ENCODE measurements at regions not wholly inside any gene's neighbourhood (a gene's known extent, or its start where the extent isn't known, plus 50 kb on each side); places are given as distances from the start of the nearest gene placed in this dataset.

GRCh38 chr21:17428484-17428869, 84.4 kb upstream of the CXADR start:
- intact Hi-C loops (cut with micrococcal nuclease) = no loop called here

- intact Hi-C loops (cut with micrococcal nuclease) = no loop called here
Measured at GRCh38 chr21:17428980-17429379, 83.9 kb upstream of the CXADR start.

GRCh38 chr21:17429936-17430335, 82.9 kb upstream of the CXADR start:
- intact Hi-C loops (cut with micrococcal nuclease) = no loop called here

- intact Hi-C loops (cut with micrococcal nuclease) = no loop called here
Measured at GRCh38 chr21:17432732-17433057, 80.1 kb upstream of the CXADR start.

- intact Hi-C loops (cut with micrococcal nuclease) = no loop called here
Measured at GRCh38 chr21:17433730-17434129, 79.1 kb upstream of the CXADR start.

GRCh38 chr21:17435565-17436543, 77.0 kb upstream of the CXADR start:
- intact Hi-C loops (cut with micrococcal nuclease) = no loop called here

- intact Hi-C loops (cut with micrococcal nuclease) = no loop called here
Measured at GRCh38 chr21:17436626-17437111, 76.2 kb upstream of the CXADR start.

GRCh38 chr21:17438635-17439034, 74.2 kb upstream of the CXADR start:
- intact Hi-C loops (cut with micrococcal nuclease) = no loop called here

GRCh38 chr21:17440969-17441368, 71.9 kb upstream of the CXADR start:
- intact Hi-C loops (cut with micrococcal nuclease) = no loop called here

- intact Hi-C loops (cut with micrococcal nuclease) = no loop called here
Measured at GRCh38 chr21:17441370-17441769, 71.5 kb upstream of the CXADR start.

- intact Hi-C loops (cut with micrococcal nuclease) = no loop called here
Measured at GRCh38 chr21:17442165-17442564, 70.7 kb upstream of the CXADR start.

GRCh38 chr21:17444828-17445227, 68.0 kb upstream of the CXADR start:
- intact Hi-C loops (cut with micrococcal nuclease) = no loop called here

GRCh38 chr21:17446737-17447136, 66.1 kb upstream of the CXADR start:
- intact Hi-C loops (cut with micrococcal nuclease) = no loop called here

GRCh38 chr21:17449701-17450100, 63.1 kb upstream of the CXADR start:
- intact Hi-C loops (cut with micrococcal nuclease) = no loop called here

GRCh38 chr21:17451364-17451891, 61.4 kb upstream of the CXADR start:
- intact Hi-C loops (cut with micrococcal nuclease) = no loop called here

- intact Hi-C loops (cut with micrococcal nuclease) = no loop called here
Measured at GRCh38 chr21:17454315-17455027, 58.4 kb upstream of the CXADR start.

GRCh38 chr21:17455028-17455353, 57.9 kb upstream of the CXADR start:
- intact Hi-C loops (cut with micrococcal nuclease) = no loop called here

- intact Hi-C loops (cut with micrococcal nuclease) = no loop called here
Measured at GRCh38 chr21:17455451-17455850, 57.4 kb upstream of the CXADR start.

GRCh38 chr21:17458279-17458678, 54.6 kb upstream of the CXADR start:
- intact Hi-C loops (cut with micrococcal nuclease) = no loop called here

GRCh38 chr21:17460094-17460493, 52.7 kb upstream of the CXADR start:
- intact Hi-C loops (cut with micrococcal nuclease) = no loop called here

GRCh38 chr21:17461014-17461413, 51.8 kb upstream of the CXADR start:
- intact Hi-C loops (cut with micrococcal nuclease) = no loop called here

GRCh38 chr21:17461582-17461981, 51.3 kb upstream of the CXADR start:
- intact Hi-C loops (cut with micrococcal nuclease) = no loop called here

All from T-helper 2 cell treated with Interferon-gamma antibody and Interleukin-4, amounts not matched to agents 100 ng/mL and 5 ng/mL, for 36 hours (primary cell).